ENCODE measurements at regions not wholly inside any gene's neighbourhood (a gene's known extent, or its start where the extent isn't known, plus 50 kb on each side); places are given as distances from the start of the nearest gene placed in this dataset.

GRCh38 chr11:121755191-121755590 is 302.4 kb upstream of the SORL1-AS1 start:
- TF ChIP-seq EZH2 (IDR thresholded peaks at IDR 0.05) (no peak), POLR2AphosphoS5 (IDR thresholded peaks at IDR 0.05; ENCODE audit: borderline replicate concordance, low read depth, low read length) (no peak), FOXP2 (optimal IDR thresholded peaks at IDR 0.05; ENCODE audit: control extremely low read depth, extremely low read length, insufficient read depth) (no peak)
- no peak overlapping the region for H3K4me3 ChIP-seq
- no peak overlapping the region for H3K27ac ChIP-seq
- H3K9me3 ChIP-seq (ENCODE audit: low read depth, low read length): no peaks in the 10 kb centered on the region
- no peaks in the 10 kb centered on the region for H3K36me3 ChIP-seq (ENCODE audit: insufficient read depth, low read length)
- H3K9ac ChIP-seq (ENCODE audit: insufficient read length): no peak overlapping the region
- no peak for DNase-seq (ENCODE audit: low read depth, low spot score)

- no peak for DNase-seq (ENCODE audit: low read depth, low spot score)
- H3K27ac ChIP-seq: no peak overlapping the region
- H3K36me3 ChIP-seq (ENCODE audit: insufficient read depth, low read length): no peaks in the 10 kb centered on the region
- H3K4me3 ChIP-seq: no peak overlapping the region
- no peaks in the 10 kb centered on the region for H3K9me3 ChIP-seq (ENCODE audit: low read depth, low read length)
- no peak overlapping the region for H3K9ac ChIP-seq (ENCODE audit: insufficient read length)
- TF ChIP-seq EZH2 (IDR thresholded peaks at IDR 0.05) (no peak), FOXP2 (optimal IDR thresholded peaks at IDR 0.05; ENCODE audit: control extremely low read depth, extremely low read length, insufficient read depth) (no peak), POLR2AphosphoS5 (IDR thresholded peaks at IDR 0.05; ENCODE audit: borderline replicate concordance, low read depth, low read length) (no peak)
Observed at GRCh38 chr11:121754598-121754997, 301.8 kb upstream of the SORL1-AS1 start.

GRCh38 chr11:121749691-121750090 is 296.9 kb upstream of the SORL1-AS1 start:
- no peaks in the 10 kb centered on the region for H3K9me3 ChIP-seq (ENCODE audit: low read depth, low read length)
- TF ChIP-seq FOXP2 (optimal IDR thresholded peaks at IDR 0.05; ENCODE audit: control extremely low read depth, extremely low read length, insufficient read depth) (no peak), POLR2AphosphoS5 (IDR thresholded peaks at IDR 0.05; ENCODE audit: borderline replicate concordance, low read depth, low read length) (no peak), EZH2 (IDR thresholded peaks at IDR 0.05) (no peak)
- H3K27ac ChIP-seq: no peak overlapping the region
- no peaks in the 10 kb centered on the region for H3K36me3 ChIP-seq (ENCODE audit: insufficient read depth, low read length)
- no peak overlapping the region for H3K9ac ChIP-seq (ENCODE audit: insufficient read length)
- H3K4me3 ChIP-seq: no peak overlapping the region
- no peak for DNase-seq (ENCODE audit: low read depth, low spot score)

GRCh38 chr11:121748068-121748467 is 295.3 kb upstream of the SORL1-AS1 start:
- no peak for DNase-seq (ENCODE audit: low read depth, low spot score)
- no peak overlapping the region for H3K9ac ChIP-seq (ENCODE audit: insufficient read length)
- no peaks in the 10 kb centered on the region for H3K36me3 ChIP-seq (ENCODE audit: insufficient read depth, low read length)
- H3K27ac ChIP-seq: no peak overlapping the region
- H3K4me3 ChIP-seq: no peak overlapping the region
- TF ChIP-seq FOXP2 (optimal IDR thresholded peaks at IDR 0.05; ENCODE audit: control extremely low read depth, extremely low read length, insufficient read depth) (no peak), POLR2AphosphoS5 (IDR thresholded peaks at IDR 0.05; ENCODE audit: borderline replicate concordance, low read depth, low read length) (no peak), EZH2 (IDR thresholded peaks at IDR 0.05) (no peak)
- H3K9me3 ChIP-seq (ENCODE audit: low read depth, low read length): no peaks in the 10 kb centered on the region

- TF ChIP-seq FOXP2 (optimal IDR thresholded peaks at IDR 0.05; ENCODE audit: control extremely low read depth, extremely low read length, insufficient read depth) (no peak), POLR2AphosphoS5 (IDR thresholded peaks at IDR 0.05; ENCODE audit: borderline replicate concordance, low read depth, low read length) (no peak)
- Histone ChIP-seq H3K9me3 (ENCODE audit: low read depth, low read length) (no peaks in the 10 kb centered on the region), H3K27ac (no peak overlapping the region), H3K36me3 (ENCODE audit: insufficient read depth, low read length) (no peaks in the 10 kb centered on the region), H3K9ac (ENCODE audit: insufficient read length) (no peak overlapping the region), H3K4me3 (no peak overlapping the region)
- DNase-seq (ENCODE audit: low read depth, low spot score): no peak
Observed at GRCh38 chr11:121743285-121743684, 290.5 kb upstream of the SORL1-AS1 start.

- Histone ChIP-seq H3K9ac (ENCODE audit: insufficient read length) (no peak overlapping the region), H3K36me3 (ENCODE audit: insufficient read depth, low read length) (no peaks in the 10 kb centered on the region), H3K4me3 (no peak overlapping the region), H3K27ac (no peak overlapping the region), H3K9me3 (ENCODE audit: low read depth, low read length) (no peaks in the 10 kb centered on the region)
- no peak for DNase-seq (ENCODE audit: low read depth, low spot score)
- TF ChIP-seq FOXP2 (optimal IDR thresholded peaks at IDR 0.05; ENCODE audit: control extremely low read depth, extremely low read length, insufficient read depth): no peak
Observed at GRCh38 chr11:121741761-121742361, 289.1 kb upstream of the SORL1-AS1 start.

GRCh38 chr11:121741351-121741760 is 288.6 kb upstream of the SORL1-AS1 start:
- H3K4me3 ChIP-seq: no peak overlapping the region
- H3K9ac ChIP-seq (ENCODE audit: insufficient read length): no peak overlapping the region
- H3K27ac ChIP-seq: no peak overlapping the region
- H3K36me3 ChIP-seq (ENCODE audit: insufficient read depth, low read length): no peaks in the 10 kb centered on the region
- TF ChIP-seq POLR2AphosphoS5 (IDR thresholded peaks at IDR 0.05; ENCODE audit: borderline replicate concordance, low read depth, low read length) (no peak), EZH2 (IDR thresholded peaks at IDR 0.05) (no peak), FOXP2 (optimal IDR thresholded peaks at IDR 0.05; ENCODE audit: control extremely low read depth, extremely low read length, insufficient read depth) (no peak)
- DNase-seq (ENCODE audit: low read depth, low spot score): no peak
- H3K9me3 ChIP-seq (ENCODE audit: low read depth, low read length): no peaks in the 10 kb centered on the region

- Histone ChIP-seq H3K4me3 (no peak overlapping the region), H3K9me3 (ENCODE audit: low read depth, low read length) (no peaks in the 10 kb centered on the region), H3K36me3 (ENCODE audit: insufficient read depth, low read length) (no peaks in the 10 kb centered on the region), H3K9ac (ENCODE audit: insufficient read length) (no peak overlapping the region), H3K27ac (no peak overlapping the region)
- no peak for DNase-seq (ENCODE audit: low read depth, low spot score)
- TF ChIP-seq FOXP2 (optimal IDR thresholded peaks at IDR 0.05; ENCODE audit: control extremely low read depth, extremely low read length, insufficient read depth) (no peak), POLR2AphosphoS5 (IDR thresholded peaks at IDR 0.05; ENCODE audit: borderline replicate concordance, low read depth, low read length) (no peak)
Observed at GRCh38 chr11:121740902-121741301, 288.1 kb upstream of the SORL1-AS1 start.

GRCh38 chr11:121733858-121734257 is 281.1 kb upstream of the SORL1-AS1 start:
- TF ChIP-seq EZH2 (IDR thresholded peaks at IDR 0.05) (no peak), POLR2AphosphoS5 (IDR thresholded peaks at IDR 0.05; ENCODE audit: borderline replicate concordance, low read depth, low read length) (no peak), FOXP2 (optimal IDR thresholded peaks at IDR 0.05; ENCODE audit: control extremely low read depth, extremely low read length, insufficient read depth) (no peak)
- H3K9ac ChIP-seq (ENCODE audit: insufficient read length): no peak overlapping the region
- H3K4me3 ChIP-seq: no peak overlapping the region
- no peak for DNase-seq (ENCODE audit: low read depth, low spot score)
- no peaks in the 10 kb centered on the region for H3K36me3 ChIP-seq (ENCODE audit: insufficient read depth, low read length)
- H3K9me3 ChIP-seq (ENCODE audit: low read depth, low read length): no peaks in the 10 kb centered on the region
- H3K27ac ChIP-seq: no peak overlapping the region

All from SK-N-MC (cell line).